Right renal pelvis (tissue), 4 donors: ENCODE measurements at regions not wholly inside any gene's neighbourhood (a gene's known extent, or its start where the extent isn't known, plus 50 kb on each side); places are given as distances from the start of the nearest gene placed in this dataset.
"Not testable (repeated sequence)": the region's sequence is repeated elsewhere in the genome, so short reads cannot be mapped to it uniquely, and the experiment has no call there.

Source experiments
- DNase-seq, 4 donors: peaks; one replicate each; pipeline ENCODE4 v3.0.0-alpha.2; 2013; ENCODE audit warnings: low read depth in 4 of 4, low spot score in 3 of 4, missing footprints in 1 of 4

DNA sequence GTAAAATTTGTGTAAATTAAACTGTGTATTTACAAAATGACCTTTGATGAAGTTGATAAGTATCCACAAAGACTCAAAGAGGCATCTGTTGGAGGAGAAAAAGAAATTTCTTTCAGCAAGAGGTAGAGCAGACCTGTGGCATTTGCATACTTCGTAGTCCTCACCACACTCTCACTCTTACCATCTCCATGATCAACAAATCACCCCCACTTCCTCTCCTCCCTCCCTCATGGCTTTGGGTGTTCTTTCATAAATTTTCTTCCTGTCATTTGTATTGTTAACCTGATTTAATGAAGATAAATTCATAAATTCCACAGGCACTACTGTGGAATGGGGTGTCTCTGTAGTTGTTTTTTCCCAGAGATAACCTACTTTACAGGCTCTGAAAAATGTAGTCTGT lies 366.5 kb downstream of the ZNF674 start:
- DNase-seq, result no peak

DNA sequence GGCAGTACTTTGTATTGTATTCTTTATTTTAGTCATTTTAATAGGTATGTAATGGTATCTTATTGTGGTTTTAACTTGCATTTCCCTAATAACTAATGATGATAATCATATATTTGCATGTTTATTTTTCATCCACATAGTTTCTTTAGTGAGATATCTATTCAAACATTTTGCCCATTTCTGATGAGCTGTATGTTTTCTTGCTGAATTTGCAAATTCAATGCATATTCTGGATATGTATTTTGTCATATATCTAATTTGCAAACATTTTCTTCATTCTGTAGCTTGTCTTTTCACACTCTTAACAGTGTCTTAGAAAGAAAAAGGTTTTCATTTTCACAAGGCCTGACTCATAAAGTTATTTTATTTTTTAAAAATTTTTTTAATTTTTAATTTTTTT lies 372.1 kb downstream of the ZNF674 start:
- DNase-seq, result no peak

DNA sequence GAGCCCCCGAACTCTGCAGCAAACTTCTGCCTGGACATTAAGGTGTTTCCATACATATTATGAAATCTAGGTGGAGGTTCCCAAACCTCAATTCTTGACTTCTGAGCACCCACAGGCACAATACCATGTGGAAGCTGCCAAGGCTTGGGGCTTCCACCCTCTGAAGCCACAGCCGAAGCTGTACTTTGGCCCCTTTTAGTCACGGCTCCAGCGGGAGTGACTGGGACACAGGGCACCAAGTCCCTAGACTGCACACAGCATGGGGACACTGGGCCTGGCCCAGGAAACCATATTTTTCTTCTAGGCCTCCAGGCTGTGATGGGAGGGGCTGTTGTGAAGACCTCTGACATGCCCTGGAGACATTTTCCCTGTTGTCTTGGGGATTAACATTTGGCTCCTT lies 373.8 kb downstream of the ZNF674 start:
- DNase-seq, result not testable (repeated sequence)

DNA sequence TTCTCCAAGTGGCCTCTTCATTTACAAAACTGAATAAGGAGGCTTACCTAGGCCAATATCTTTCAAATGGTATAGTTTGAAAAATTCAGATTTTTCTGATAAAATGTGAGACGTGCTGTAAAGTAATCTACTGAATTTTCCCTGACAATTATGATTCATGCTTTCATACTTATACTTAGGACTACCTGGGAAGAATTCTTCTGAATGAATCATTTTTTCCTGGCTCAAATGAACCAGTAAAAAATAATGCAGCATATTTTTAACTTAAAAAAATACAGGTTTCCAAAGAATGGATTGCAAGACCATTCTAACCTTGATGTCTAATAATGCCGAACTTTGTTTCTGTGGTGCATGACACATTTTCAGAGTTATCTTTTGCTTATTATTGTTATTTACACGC lies 375.4 kb downstream of the ZNF674 start:
- DNase-seq, result no peak

DNA sequence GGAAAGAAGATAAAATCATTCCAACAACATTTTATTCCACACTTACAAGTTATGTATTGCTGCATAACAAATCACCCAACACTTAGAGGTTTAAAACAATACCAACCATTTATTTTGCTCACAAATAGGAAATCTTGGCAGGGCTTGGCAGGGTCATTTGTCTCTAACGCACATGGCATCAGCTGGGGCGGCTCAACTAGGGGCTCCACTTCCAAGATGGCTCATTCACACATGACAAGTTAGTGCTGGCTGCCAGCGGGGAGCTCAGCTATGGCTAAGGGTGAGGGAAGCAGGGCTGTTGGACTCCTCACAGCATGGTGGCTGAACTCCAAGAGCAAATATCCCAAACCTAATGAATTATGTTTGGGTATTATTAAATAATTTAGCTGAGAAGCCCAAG lies 377.0 kb downstream of the ZNF674 start:
- DNase-seq, result no peak

DNA sequence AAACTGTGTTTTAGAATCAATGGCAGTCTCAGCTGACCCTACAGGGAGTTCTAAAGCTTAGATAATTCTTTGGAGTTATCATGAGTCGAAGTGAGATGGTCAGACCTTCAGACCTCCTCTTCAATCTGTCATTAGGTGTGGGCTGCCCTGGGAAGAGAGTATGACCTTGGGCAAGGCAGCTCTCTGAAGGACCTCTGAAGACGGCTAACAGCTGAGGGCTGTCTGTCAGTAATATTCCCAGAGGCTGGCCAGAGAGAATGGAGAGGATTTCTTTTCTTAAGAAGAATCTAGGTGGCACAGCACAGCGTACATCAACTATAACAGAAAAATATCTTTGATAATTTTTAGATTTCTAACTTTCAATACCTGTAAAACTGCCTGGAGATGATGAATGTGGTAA lies 379.4 kb downstream of the ZNF674 start:
- no peak for DNase-seq

DNA sequence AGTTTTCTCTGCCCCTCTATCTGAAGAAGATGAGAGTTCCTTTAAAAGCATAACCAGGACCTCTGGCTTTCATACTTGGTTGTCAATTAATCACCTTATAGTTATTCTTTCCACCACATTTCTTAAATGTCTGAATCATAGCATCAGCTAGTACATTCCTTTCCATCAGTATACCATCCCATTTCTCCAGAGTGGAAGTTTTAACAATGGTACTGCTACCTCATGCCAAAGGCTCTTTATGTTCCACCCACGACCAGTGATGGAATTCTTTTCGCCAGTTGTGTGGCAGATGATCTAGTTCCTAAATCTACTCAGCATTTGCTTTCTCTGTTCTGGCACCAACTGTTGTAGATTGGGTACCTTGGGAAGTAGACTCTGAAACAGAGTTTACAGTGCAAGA lies 379.8 kb downstream of the ZNF674 start:
- DNase-seq, result no peak

DNA sequence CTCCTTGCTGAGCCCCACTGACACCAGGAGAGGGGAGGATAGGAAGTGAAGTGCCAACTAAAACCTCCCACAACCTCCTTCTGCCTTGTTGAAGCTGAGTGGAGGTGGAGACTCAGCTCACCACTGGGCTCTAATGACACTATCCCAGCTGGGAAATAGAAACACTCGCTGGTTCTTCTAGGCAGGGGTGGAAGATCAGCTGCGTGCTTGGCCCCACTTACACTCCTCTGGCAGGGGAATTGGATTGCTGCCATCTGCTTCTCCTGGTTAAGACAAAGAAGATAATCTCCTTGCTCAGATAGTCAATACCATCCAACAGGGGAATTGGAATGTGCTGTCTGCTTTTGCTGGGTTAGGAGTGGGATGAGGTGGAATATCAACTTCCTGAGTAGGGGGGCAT lies 392.5 kb downstream of the ZNF674 start:
- no peak for DNase-seq

DNA sequence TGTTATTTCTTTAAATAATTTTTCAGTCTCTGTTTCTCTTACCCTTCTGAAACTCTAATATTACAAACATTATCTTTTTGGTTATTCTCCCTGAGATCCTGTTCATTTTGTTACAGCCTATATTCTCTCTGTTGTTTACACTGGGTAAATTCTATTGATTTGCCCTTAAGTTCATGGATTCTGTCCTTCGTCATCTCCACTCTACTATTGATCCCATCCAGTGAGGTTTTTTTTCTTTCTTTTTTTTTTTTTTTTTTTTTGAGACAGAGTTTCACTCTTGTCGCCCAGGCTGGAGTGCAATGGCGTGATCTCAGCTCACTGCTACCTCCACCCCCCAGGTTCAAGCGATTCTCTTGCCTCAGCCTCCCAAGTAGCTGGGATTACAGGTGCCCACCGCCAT lies 393.9 kb downstream of the ZNF674 start:
- DNase-seq, result not testable (repeated sequence)

DNA sequence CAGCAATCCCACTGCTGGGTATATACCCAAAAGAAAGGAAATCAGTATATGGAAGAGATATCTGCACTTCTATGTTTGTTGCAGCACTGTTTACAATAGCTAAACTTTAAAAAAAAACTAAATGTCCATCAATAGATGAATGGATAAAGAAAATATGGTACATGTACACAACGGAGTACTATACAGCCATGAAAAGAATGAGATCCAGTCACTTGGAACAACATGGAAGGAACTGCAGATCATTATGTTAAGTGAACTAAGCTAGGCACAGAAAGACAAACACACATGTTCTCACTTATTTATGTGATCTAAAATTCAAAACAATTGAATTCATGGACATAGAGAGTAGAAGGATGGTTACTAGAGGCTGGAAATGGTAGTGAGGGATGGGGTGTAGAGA lies 400.7 kb downstream of the ZNF674 start:
- DNase-seq, result no peak

DNA sequence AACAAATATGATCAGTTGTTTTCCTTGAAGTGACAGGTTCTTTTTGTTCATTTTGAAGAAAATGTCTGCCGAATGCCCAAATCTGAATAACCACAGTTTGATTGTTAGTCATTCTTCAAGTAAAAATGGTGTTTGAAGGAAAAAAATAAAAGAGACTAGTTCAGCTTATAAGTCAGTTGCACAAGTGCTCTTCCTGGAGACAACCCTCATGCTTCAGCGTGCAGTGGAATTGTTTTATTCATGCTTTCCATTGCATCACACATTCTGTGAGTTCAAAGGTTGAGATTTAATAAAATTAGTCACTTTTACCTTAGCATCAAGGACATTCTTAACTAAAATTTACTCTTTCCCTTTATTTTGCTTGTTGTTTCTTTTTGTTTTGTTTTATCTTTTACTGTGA lies 404.9 kb downstream of the ZNF674 start:
- DNase-seq, result no peak

DNA sequence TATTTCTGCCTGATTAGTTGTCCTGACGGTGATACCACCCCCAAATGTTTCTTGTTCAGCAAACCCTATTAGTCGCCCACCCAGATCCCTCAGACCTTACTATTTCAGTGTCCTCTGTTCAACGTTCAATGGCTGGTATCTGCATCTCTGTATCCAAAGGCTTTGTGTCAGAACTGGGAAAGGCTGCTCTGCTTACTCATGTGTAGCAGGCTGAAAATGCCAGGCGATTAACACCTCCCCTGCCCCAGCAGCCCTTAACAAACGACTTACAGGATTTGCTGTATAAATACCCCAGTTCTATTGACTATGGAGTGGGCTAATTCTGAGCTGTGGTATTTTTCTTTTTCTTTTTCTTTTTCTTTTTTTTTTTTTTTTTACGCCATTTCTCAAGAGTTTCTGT lies 415.0 kb downstream of the ZNF674 start:
- DNase-seq, result no peak

DNA sequence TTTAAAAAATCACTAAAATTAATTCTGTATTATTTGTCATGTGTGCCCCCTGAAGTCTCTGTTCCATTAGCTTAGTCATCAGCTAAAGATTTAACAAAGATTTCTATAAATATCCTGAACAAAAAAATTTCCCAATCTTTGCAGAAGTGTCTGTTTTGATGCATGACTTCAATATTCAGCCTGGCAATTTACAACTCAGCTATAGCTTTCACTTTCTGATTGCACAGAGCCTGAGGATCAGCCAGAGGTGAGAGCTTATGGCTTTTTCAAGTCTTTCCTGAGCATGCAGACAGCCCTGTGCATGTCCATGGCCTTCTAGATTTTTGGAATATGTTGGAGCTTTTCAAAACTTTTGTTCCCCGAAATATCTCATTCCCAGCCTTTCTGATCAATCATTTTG lies 420.1 kb downstream of the ZNF674 start:
- no peak for DNase-seq

DNA sequence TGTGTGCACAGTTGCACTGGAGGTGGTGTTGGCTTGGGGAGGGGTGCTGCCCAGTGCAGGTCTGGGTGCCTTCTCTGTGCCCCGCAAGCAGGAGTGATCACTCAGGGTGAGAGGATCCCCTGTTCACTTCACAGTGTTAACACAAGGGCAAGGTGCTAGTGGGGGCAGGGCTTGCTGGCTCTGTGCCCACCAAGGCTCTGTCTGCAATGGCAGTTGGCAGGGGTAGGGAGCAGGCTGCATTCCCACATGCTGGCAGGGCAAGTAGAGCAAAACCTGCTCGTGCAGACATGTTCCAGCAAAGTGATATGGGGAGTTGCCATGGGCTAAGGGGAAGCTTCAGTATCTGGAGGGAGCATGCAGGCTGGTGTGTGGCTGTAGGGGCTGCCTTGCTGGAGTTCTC lies 428.0 kb downstream of the ZNF674 start:
- no peak for DNase-seq

DNA sequence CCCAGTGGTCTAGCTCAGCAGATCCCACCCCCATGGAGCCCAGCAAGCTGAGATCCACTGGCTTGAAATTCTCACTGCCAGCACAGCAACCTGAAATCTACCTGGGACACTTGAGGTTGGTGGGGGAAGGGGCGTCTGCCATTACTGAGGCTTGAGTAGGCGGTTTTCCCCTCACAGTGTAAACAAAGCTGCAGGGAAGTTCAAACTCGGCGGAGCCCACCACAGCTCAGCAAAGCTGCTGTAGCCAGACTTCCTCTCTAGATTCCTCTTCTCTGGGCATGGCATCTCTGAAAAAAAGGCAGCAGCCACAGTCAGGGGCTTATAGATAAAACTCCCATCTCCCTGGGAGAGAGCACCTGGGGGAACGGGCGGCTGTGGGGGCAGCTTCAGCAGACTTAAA lies 457.9 kb downstream of the ZNF674 start:
- DNase-seq, result not testable (repeated sequence)

DNA sequence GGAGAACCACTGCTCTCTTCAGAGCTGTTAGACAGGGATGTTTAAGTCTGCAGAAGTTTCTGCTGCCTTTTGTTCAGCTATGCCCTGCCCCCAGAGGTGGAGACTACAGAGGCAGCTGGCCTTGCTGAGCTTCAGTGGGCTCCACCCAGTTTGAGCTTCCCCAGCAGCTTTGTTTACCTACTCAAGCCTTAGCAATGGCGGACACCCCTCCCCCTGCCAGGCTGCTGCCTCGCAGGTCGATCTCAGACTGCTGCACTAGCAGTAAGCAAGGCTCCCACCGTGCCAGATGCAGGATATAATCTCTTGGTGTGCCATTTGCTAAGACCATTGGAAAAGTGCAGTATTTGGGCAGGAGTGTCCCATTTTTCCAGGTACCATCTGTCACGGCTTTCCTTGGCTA lies 465.1 kb downstream of the ZNF674 start:
- DNase-seq, result not testable (repeated sequence)

DNA sequence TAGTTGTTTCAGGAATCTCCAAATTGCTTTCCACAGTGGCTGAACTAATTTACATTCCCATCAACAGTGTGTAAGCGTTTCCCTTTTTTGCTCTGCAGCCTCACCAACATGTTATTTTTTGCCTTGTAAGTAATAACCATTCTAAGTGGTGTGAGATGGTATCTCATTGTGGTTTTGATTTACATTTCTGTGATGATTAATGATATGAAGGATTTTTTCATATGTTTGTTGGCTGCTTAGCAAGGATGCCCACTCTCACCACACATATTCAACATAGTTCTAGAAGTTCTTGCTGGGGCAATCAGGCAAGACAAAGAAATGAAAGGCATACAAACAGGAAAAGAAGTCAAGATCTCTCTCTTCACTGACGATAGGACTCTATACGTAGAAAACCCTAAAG lies 472.4 kb downstream of the ZNF674 start:
- no peak for DNase-seq

DNA sequence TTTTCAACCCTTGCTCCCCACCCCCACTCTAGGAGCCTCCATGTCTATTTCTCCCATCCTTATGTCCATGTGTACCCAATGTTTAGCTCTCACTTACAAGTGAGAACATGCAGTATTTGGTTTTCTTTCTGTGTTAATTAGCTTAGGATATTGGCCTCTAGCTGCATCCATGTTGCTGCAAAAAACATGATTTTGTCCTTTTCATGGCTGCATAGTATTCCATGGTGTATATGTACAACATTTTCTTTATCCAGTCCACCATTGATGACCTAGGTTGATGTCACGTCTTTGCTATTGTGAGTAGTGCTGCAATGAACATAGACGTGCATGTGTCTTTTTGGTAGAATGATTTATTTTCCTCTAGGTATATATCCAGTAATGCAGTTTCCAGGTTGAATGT lies 472.8 kb downstream of the ZNF674 start:
- no peak for DNase-seq

DNA sequence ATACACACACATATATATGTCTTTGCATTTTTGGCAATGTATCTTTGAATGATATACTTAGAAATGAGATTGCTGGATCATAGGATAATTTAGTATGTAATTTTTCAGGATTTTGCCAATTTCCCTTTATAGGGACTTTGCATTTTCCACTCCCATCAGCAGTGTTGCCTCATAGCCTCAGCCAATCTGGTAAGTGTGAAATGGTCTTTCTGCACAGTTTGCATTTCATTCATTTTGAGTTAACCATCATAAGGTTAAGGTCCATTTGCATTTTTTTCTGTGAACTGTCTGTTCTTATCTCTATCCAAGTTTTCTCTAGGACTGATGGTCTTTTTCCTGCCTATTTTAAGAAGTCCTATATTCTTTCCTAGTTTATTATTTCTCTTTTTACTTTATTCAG lies 474.8 kb downstream of the ZNF674 start:
- DNase-seq, result no peak

DNA sequence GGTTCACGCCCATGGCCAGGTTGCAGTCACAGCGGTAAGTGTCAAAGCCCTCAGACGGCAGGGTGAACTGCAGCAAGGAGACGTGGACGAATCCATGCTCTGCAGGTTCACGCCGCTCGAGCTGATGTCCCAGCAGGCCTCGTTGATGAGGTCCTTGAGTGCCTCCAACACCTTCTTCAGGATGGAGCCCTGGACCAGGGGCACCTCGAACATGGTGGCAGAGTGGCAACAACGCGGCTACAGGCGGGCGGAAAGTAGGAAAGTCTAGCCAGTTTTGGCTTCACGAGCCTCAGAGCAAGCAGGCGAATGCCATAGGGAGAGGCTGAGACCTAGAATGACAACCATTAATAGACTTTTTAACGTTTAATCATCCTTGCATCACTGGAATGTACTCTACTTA lies 485.9 kb downstream of the ZNF674 start:
- no peak for DNase-seq

DNA sequence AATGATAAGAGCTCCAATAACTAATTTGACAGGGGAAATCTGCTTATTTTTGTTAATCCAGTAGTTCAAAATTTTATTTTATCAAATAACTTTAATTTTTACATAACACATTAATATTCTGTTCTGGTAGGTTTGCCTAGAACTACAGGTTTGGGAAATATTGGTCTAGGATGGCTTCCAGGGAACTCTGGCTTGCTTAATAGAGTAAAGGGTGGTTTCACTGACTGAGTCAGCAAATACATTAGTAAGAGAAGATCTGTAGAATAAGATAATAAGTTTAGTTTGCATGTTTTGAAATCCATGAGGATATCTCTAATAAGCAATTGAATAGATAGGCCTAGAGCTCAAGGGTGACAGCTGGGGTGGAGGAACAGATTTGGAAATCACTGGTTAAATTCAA lies 500.7 kb downstream of the ZNF674 start:
- DNase-seq, result no peak

DNA sequence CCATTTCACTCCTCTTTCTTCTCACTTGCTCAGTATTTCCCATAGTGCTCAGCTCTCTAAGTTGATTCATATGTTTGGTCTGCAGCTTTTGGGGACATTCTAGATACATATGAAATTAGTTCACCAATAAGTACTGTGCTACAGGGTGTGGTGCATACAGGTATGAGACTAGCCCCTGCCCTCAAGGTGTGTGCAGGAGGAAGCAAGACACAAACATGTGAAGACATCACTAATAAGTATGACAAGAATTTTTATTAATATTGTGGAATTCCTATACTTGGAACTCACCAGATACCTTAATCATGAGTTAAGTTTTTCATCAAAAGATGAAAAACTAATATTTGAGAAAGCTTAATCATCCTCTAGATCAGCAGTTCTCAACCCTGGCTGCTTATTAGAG lies 505.2 kb downstream of the ZNF674 start:
- no peak for DNase-seq

DNA sequence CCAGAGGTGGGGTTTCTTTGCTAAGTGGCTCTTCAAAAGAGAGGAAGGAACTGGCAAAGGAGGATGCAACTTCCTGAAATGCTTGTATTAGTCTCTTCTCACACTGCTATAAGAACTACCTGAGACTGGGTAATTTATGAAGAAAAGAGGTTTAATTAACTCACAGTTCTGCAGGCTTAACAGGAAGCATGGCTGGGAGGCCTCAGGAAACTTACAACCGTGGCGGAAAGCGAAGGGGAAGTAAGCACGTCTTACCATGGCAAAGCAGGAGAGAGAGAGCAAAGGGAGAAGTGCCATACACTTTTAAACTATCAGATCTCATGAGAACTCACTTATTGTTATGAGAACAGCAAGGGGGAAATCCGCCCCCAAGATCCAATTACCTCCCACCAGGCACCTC lies 505.7 kb downstream of the ZNF674 start:
- no peak for DNase-seq

DNA sequence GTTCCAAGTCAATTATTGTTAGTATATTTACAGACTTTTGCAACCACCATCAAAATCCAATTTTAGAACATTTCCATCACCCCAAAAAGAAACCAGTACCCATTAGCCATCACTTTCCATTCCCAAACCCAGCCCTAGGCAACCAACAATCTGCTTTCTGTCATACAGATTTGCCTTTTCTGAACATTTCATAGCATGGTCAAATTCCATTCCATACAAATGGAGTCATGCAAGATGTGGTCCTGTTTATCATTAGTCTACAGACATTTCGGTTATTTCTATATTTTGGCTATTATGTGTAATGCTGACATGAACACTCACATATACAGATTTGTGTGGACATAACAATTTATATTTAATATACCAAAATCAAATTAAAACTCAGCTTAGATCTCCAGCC lies 508.7 kb downstream of the ZNF674 start:
- no peak for DNase-seq
